ENCODE measurements at regions not wholly inside any gene's neighbourhood (a gene's known extent, or its start where the extent isn't known, plus 50 kb on each side); places are given as distances from the start of the nearest gene placed in this dataset.

- in situ Hi-C loops (cut with MboI; ENCODE audit: low sequenced_read_pairs, unreplicated experiment): no loop called here
- no peak for DNase-seq (ENCODE audit: low spot score)
- no peak for TF ChIP-seq CTCF (IDR thresholded peaks at IDR 0.05; ENCODE audit: borderline replicate concordance, control extremely low read depth, extremely low read depth, insufficient read depth, missing control alignments)
These were observed 1120.8 kb upstream of the TMEM132C start for GRCh38 chr12:127145929-127146789.

DNA sequence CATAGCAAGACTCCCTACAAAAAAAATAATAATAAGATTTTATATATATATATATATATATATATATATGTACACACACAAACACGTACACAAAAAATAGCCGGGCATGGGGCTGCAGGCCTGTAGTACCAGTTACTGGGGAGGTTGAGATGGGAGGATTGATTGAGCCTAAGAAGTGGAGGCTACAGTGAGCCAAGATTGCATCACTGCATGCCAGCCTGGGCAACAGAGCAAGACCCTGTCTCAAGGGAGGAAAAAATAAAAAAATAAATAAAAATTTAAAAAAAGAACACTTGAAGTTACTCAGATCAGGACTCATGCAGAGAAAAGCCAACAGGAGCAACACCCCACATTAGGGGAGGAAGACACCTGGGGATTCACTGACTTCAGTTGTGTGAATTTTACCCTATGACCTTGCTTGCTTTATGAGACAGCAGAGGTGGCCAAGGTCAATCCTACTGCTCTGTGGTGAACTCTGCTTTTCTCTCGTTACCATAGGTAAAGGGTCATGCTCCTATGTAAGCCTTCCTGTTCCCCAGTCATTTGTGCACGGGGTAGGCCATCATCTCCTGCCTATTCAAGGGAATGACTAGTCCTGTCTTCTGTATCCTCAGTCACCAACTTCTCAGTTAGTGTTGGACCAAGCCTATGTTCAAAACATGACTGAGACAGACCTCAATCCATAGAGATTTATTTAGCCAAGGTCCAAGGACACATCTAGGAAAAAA, 1119.8 kb upstream of the TMEM132C start:
- TF ChIP-seq CTCF (IDR thresholded peaks at IDR 0.05; ENCODE audit: borderline replicate concordance, control extremely low read depth, extremely low read depth, insufficient read depth, missing control alignments): no peak
- in situ Hi-C loops (cut with MboI; ENCODE audit: low sequenced_read_pairs, unreplicated experiment): no loop called here
- DNase-seq (ENCODE audit: low spot score): no peak

- in situ Hi-C loops (cut with MboI; ENCODE audit: low sequenced_read_pairs, unreplicated experiment): no loop called here
- DNase-seq (ENCODE audit: low spot score): no peak
- TF ChIP-seq CTCF (IDR thresholded peaks at IDR 0.05; ENCODE audit: borderline replicate concordance, control extremely low read depth, extremely low read depth, insufficient read depth, missing control alignments): no peak
These were observed 1119.2 kb upstream of the TMEM132C start for GRCh38 chr12:127147724-127148123.

DNA sequence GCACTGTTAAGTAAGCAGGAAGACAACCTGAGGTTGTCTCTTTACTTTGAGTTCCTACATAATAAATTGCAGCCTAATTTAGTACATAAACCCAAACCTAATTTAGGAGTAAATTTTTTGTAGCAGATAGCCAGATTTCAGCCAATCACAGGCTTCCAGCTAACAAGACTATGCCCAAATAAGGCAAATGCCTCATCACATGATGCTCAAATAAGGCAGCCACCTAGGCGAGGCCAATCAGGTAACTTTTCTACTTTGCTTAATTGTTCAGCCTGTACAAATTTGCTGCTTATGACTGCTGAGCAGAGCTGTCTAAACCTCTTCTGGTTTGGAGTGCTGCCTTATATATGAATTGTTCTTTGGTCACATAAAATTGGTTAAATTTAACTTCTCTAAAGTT, 1118.7 kb upstream of the TMEM132C start:
- no peak for DNase-seq (ENCODE audit: low spot score)
- no peak for TF ChIP-seq CTCF (IDR thresholded peaks at IDR 0.05; ENCODE audit: borderline replicate concordance, control extremely low read depth, extremely low read depth, insufficient read depth, missing control alignments)
- in situ Hi-C loops (cut with MboI; ENCODE audit: low sequenced_read_pairs, unreplicated experiment): no loop called here

- TF ChIP-seq CTCF (IDR thresholded peaks at IDR 0.05; ENCODE audit: borderline replicate concordance, control extremely low read depth, extremely low read depth, insufficient read depth, missing control alignments): no peak
- in situ Hi-C loops (cut with MboI; ENCODE audit: low sequenced_read_pairs, unreplicated experiment): no loop called here
- no peak for DNase-seq (ENCODE audit: low spot score)
These were observed 1117.6 kb upstream of the TMEM132C start for GRCh38 chr12:127149226-127149964.

DNA sequence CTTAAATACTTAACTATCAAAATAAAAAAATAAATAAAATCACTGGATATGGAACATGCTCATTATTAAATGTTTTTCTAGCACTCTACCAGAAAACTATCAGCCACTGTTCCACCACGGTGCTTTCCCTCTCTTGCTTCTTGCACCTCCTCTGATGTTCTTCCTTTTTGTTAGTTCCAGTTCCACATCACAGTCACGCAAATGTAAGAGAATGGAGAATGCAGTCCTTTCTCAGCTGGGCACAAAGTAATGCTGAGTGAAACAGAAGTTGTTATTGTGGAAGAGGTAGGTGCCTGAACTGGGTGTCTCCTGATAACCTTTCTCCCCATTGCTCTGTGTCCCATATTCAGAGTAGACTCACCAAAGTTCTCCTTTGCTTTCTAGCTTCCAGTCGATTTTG, 1116.9 kb upstream of the TMEM132C start:
- in situ Hi-C loops (cut with MboI; ENCODE audit: low sequenced_read_pairs, unreplicated experiment): no loop called here
- DNase-seq (ENCODE audit: low spot score): no peak
- TF ChIP-seq CTCF (IDR thresholded peaks at IDR 0.05; ENCODE audit: borderline replicate concordance, control extremely low read depth, extremely low read depth, insufficient read depth, missing control alignments): no peak

Measured in GM13976 (cell line).